CD14-positive monocyte (primary cell): ENCODE measurements at regions not wholly inside any gene's neighbourhood (a gene's known extent, or its start where the extent isn't known, plus 50 kb on each side); places are given as distances from the start of the nearest gene placed in this dataset.

Source experiments
- DNase-seq, 3 donors: peaks; one replicate each; pipeline ENCODE4 v3.0.0-alpha.2; 2011 to 2022
- H2AFZ ChIP-seq: 2 replicates; pipeline ENCODE4 v1.6.0; 2012; ENCODE audit warnings: mild to moderate bottlenecking, low read depth, low read length, inconsistent platforms; ENCODE audit not compliant: insufficient read depth, poor library complexity, severe bottlenecking
- H3K27ac ChIP-seq, 2 donors: 1 replicate in 1 of 2; 2 replicates in 1 of 2; pipeline ENCODE4 v1.5.1; 2012 to 2013; ENCODE audit warnings: low read length in 2 of 2, control low read depth in 1 of 2, inconsistent platforms in 1 of 2, low read depth in 1 of 2, mild to moderate bottlenecking in 1 of 2
- H3K27me3 ChIP-seq, 2 donors: one replicate each; pipeline versions ENCODE4 v1.6.0 to v1.6.1; 2011 to 2013; ENCODE audit warnings: low read length in 2 of 2; ENCODE audit not compliant: control insufficient read depth in 2 of 2, insufficient read depth in 2 of 2
- H3K36me3 ChIP-seq, 2 donors: replicated peaks in 1 of 2; 1 replicate in 1 of 2; 2 replicates in 1 of 2; pipeline versions ENCODE4 v1.5.1 to v1.6.1; 2012 to 2013; ENCODE audit warnings: low read length in 2 of 2, control low read depth in 1 of 2, inconsistent platforms in 1 of 2, mild to moderate bottlenecking in 1 of 2; ENCODE audit not compliant: insufficient read depth in 2 of 2, control insufficient read depth in 1 of 2
- H3K4me1 ChIP-seq, 2 donors: 1 replicate in 1 of 2; 2 replicates in 1 of 2; pipeline versions ENCODE4 v1.5.1 to v1.6.1; 2012 to 2013; ENCODE audit warnings: low read length in 2 of 2, control low read depth in 1 of 2, inconsistent platforms in 1 of 2, mild to moderate bottlenecking in 1 of 2, moderate library complexity in 1 of 2; ENCODE audit not compliant: insufficient read depth in 2 of 2, control insufficient read depth in 1 of 2
- H3K4me2 ChIP-seq: replicated peaks from 2 replicates; pipeline ENCODE3; 2012; ENCODE audit warnings: low read length, moderate library complexity, mild to moderate bottlenecking; ENCODE audit not compliant: poor library complexity, severe bottlenecking; ENCODE audit errors: extremely low read depth
- H3K4me3 ChIP-seq, 3 experiments: fragments of 200-600 bp in 1 of 3; sonication (generic) in 1 of 3; replicated peaks in 1 of 3; 1 replicate in 2 of 3; 2 replicates in 1 of 3; pipeline ENCODE4 v1.5.1; 2011 to 2013; ENCODE audit warnings: low read length in 3 of 3, mild to moderate bottlenecking in 3 of 3, control low read depth in 2 of 3, low read depth in 2 of 3, inconsistent platforms in 1 of 3, moderate library complexity in 1 of 3
- H3K79me2 ChIP-seq: 2 replicates; pipeline ENCODE4 v1.6.0; 2012; ENCODE audit warnings: mild to moderate bottlenecking, control low read depth, inconsistent platforms, low read length, moderate library complexity; ENCODE audit not compliant: insufficient read depth
- H3K9ac ChIP-seq: 2 replicates; pipeline ENCODE4 v1.6.0; 2017; ENCODE audit warnings: low read length, mild to moderate bottlenecking; ENCODE audit not compliant: insufficient read depth, poor library complexity, severe bottlenecking
- H3K9me3 ChIP-seq, 2 donors: replicated peaks in 1 of 2; 1 replicate in 1 of 2; 2 replicates in 1 of 2; pipeline versions ENCODE4 v1.5.1 to v1.6.1; 2012 to 2013; ENCODE audit warnings: low read length in 2 of 2, control low read depth in 1 of 2; ENCODE audit not compliant: control insufficient read depth in 1 of 2, insufficient read depth in 1 of 2
- H4K20me1 ChIP-seq: 2 replicates; pipeline ENCODE4 v1.6.0; 2012; ENCODE audit warnings: mild to moderate bottlenecking, low read length, control low read depth, moderate library complexity; ENCODE audit not compliant: insufficient read depth
- H3K27ac Mint-ChIP-seq, 7 donors: one replicate each; pipeline ENCODE4 v1.8.0; 2020; ENCODE audit warnings: mild to moderate bottlenecking in 7 of 7, mixed read lengths in 7 of 7, moderate library complexity in 6 of 7, inconsistent platforms in 2 of 7
- H3K27me3 Mint-ChIP-seq, 3 donors: one replicate each; pipeline ENCODE4 v1.8.0; 2021 to 2022; ENCODE audit warnings: low read depth in 3 of 3, mild to moderate bottlenecking in 3 of 3, mixed read lengths in 3 of 3, moderate library complexity in 3 of 3, inconsistent platforms in 1 of 3
- H3K36me3 Mint-ChIP-seq, 2 donors: one replicate each; pipeline ENCODE4 v1.8.0; 2020; ENCODE audit warnings: mixed read lengths in 2 of 2, inconsistent platforms in 1 of 2, mild to moderate bottlenecking in 1 of 2
- H3K4me1 Mint-ChIP-seq: one replicate; pipeline ENCODE4 v1.8.0; 2020; ENCODE audit warnings: mild to moderate bottlenecking, mixed read lengths
- H3K4me3 Mint-ChIP-seq, 2 donors: one replicate each; pipeline ENCODE4 v1.8.0; 2020; ENCODE audit warnings: mild to moderate bottlenecking in 2 of 2, mixed read lengths in 2 of 2, moderate library complexity in 1 of 2
- H3K9me3 Mint-ChIP-seq, 7 donors: one replicate each; pipeline ENCODE4 v1.8.0; 2020 to 2022; ENCODE audit warnings: mixed read lengths in 7 of 7, mild to moderate bottlenecking in 6 of 7, moderate library complexity in 6 of 7, inconsistent platforms in 2 of 7
- WGBS: methylation state at CpG from one replicate; pipeline ENCODE4 v1.1.5; 2013; ENCODE audit warnings: missing lambda C conversion rate; ENCODE audit not compliant: insufficient coverage; 5-methylcytosine and 5-hydroxymethylcytosine counted together
- intact Hi-C, 2 donors: fragments of 100-400 bp; cut with micrococcal nuclease; formaldehyde crosslinking; loops; one replicate each; pipeline versions ENCODE4 v1.15.0 to v1.15.1; 2023
- TF ChIP-seq, protein P1 (sequence below): fragments of 200-600 bp; IDR thresholded peaks from one replicate; pipeline ENCODE4 v1.8.0; 2022; ENCODE audit warnings: antibody characterized with exemption, mild to moderate bottlenecking

DNA sequence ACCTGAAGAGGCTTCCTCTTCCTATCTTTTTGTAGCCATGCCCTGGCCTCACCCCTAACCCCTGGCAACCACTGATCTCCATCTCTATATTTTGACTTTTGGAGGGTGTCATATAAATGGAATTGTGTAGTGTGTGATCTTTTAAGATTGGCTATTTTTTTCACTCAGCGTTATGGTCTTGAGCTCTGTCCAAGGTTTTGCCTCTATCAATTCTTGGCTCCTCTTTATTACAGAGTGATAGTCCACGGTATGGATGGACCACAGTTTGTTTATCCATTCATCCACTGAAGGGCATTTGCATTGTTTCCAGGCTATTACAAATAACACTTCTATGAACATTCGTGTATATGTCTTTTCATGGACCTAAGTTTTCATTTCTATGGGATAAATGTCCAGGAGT is 209.8 kb upstream of the IER5L start:
- Histone ChIP-seq H3K4me2 (no peak overlapping the region), H4K20me1 (no peaks in the 10 kb centered on the region), H3K36me3 (no peaks in the 10 kb centered on the region), H3K79me2 (no peaks in the 10 kb centered on the region), H3K27me3 (no peaks in the 10 kb centered on the region), H3K4me1 (peaks cover 18 to 30% of the 10 kb centered on the region in 2 donors), H3K27ac (no peak overlapping the region), H2AFZ (no peak overlapping the region), H3K4me3 (no peak overlapping the region), H3K9me3 (no peaks in the 10 kb centered on the region), H3K9ac (no peak overlapping the region)
- intact Hi-C loops: no loop called here
- Mint-ChIP-seq H3K9me3 (no peaks in the 10 kb centered on the region), H3K27me3 (peaks cover 0 to 5% (median 0%) of the 10 kb centered on the region in 3 donors), H3K36me3 (no peaks in the 10 kb centered on the region), H3K4me1 (peaks cover 29% of the 10 kb centered on the region), H3K4me3 (peak overlapping the region in 1 of 2 donors; percentile 12), H3K27ac (no peak overlapping the region)
- WGBS: no CpG with 5 or more reads among the region's 3 CpGs
- TF ChIP-seq, protein P1, sequence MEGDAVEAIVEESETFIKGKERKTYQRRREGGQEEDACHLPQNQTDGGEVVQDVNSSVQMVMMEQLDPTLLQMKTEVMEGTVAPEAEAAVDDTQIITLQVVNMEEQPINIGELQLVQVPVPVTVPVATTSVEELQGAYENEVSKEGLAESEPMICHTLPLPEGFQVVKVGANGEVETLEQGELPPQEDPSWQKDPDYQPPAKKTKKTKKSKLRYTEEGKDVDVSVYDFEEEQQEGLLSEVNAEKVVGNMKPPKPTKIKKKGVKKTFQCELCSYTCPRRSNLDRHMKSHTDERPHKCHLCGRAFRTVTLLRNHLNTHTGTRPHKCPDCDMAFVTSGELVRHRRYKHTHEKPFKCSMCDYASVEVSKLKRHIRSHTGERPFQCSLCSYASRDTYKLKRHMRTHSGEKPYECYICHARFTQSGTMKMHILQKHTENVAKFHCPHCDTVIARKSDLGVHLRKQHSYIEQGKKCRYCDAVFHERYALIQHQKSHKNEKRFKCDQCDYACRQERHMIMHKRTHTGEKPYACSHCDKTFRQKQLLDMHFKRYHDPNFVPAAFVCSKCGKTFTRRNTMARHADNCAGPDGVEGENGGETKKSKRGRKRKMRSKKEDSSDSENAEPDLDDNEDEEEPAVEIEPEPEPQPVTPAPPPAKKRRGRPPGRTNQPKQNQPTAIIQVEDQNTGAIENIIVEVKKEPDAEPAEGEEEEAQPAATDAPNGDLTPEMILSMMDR: no peak
- no peak for DNase-seq

DNA sequence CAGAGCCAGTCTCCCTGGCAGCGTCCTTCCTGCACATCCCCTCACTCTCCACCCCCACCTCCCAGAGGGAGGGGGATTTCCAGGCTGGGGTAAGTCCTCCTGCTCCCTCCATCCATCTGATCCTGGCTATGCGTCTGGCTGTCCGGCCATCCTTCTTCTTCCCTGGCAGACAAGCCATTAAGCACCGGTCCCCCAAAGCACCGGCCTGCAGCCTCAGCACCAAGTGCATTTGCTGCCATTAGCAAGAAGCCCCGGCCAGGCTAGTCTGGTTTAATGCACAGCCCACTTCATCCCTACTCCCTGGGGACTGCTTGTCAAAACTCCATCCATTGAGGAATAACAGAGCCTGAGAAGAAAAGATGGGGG is 208.7 kb upstream of the IER5L start:
- no peak for DNase-seq
- peaks cover 35% of the 10 kb centered on the region for H3K4me1 Mint-ChIP-seq
- intact Hi-C loops: no loop called here
- H3K27ac ChIP-seq: no peak overlapping the region
- H3K27ac Mint-ChIP-seq: peak overlapping the region in 1 of 7 donors; percentile 8
- H3K36me3 ChIP-seq: no peaks in the 10 kb centered on the region
- H4K20me1 ChIP-seq: no peaks in the 10 kb centered on the region
- no peaks in the 10 kb centered on the region for H3K27me3 ChIP-seq
- peaks cover 0 to 7% (median 0%) of the 10 kb centered on the region in 3 donors for H3K27me3 Mint-ChIP-seq
- 92% methylated on average over 5 of the region's 6 CpGs for WGBS
- H3K4me1 ChIP-seq: peaks cover 26 to 38% of the 10 kb centered on the region in 2 donors
- no peak overlapping the region for H3K4me3 Mint-ChIP-seq
- H3K4me2 ChIP-seq: no peak overlapping the region
- H3K79me2 ChIP-seq: no peaks in the 10 kb centered on the region
- TF ChIP-seq, protein P1: no peak
- no peak overlapping the region for H3K4me3 ChIP-seq
- no peak overlapping the region for H3K9ac ChIP-seq
- no peaks in the 10 kb centered on the region for H3K9me3 ChIP-seq
- H3K9me3 Mint-ChIP-seq: no peaks in the 10 kb centered on the region
- no peak overlapping the region for H2AFZ ChIP-seq
- peaks cover 0 to 2% of the 10 kb centered on the region in 2 donors for H3K36me3 Mint-ChIP-seq
